ENCODE measurements at regions not wholly inside any gene's neighbourhood (a gene's known extent, or its start where the extent isn't known, plus 50 kb on each side); places are given as distances from the start of the nearest gene placed in this dataset.

- 58 to 61% methylated on average over 16 to 17 of the region's 17 CpGs for WGBS, 2 donors
- H3K4me3 ChIP-seq (ENCODE audit: low read depth, poor library complexity, severe bottlenecking) = no peak overlapping the region
- DNase-seq (ENCODE audit: low spot score in 2 of 2) = no peak
- intact Hi-C loops (cut with DNase I; ENCODE audit: low total_unique reads) = no loop called here
- no peak for TF ChIP-seq POLR2A (IDR thresholded peaks at IDR 0.05)
- TF ChIP-seq CTCF (IDR thresholded peaks at IDR 0.05) = no peak
Observed at GRCh38 chr20:50246367-50247195, 56.0 kb downstream of the CEBPB start.

- 75 to 76% methylated on average over 9 of the region's 9 CpGs for WGBS, 2 donors
- no peak for DNase-seq (ENCODE audit: low spot score in 2 of 2)
- intact Hi-C loops (cut with DNase I; ENCODE audit: low total_unique reads) = no loop called here
- no peak overlapping the region for H3K4me3 ChIP-seq (ENCODE audit: low read depth, poor library complexity, severe bottlenecking)
- TF ChIP-seq POLR2A (IDR thresholded peaks at IDR 0.05) = no peak
- no peak for TF ChIP-seq CTCF (IDR thresholded peaks at IDR 0.05)
Observed at GRCh38 chr20:50247196-50248094, 56.8 kb downstream of the CEBPB start.

GRCh38 chr20:50248104-50248641 lies 57.5 kb downstream of the CEBPB start:
- TF ChIP-seq CTCF (IDR thresholded peaks at IDR 0.05) = no peak
- no peak for TF ChIP-seq POLR2A (IDR thresholded peaks at IDR 0.05)
- DNase-seq (ENCODE audit: low spot score in 2 of 2) = no peak
- intact Hi-C loops (cut with DNase I; ENCODE audit: low total_unique reads) = no loop called here
- H3K4me3 ChIP-seq (ENCODE audit: low read depth, poor library complexity, severe bottlenecking) = no peak overlapping the region
- 63 to 79% methylated on average over 15 to 17 of the region's 17 CpGs for WGBS, 2 donors

GRCh38 chr20:50249447-50250388 lies 59.1 kb downstream of the CEBPB start:
- 52 to 60% methylated on average over 11 of the region's 11 CpGs for WGBS, 2 donors

More at GRCh38 chr20:50249447-50250388, 59.1 kb downstream of the CEBPB start:
- TF ChIP-seq CTCF (IDR thresholded peaks at IDR 0.05) (no peak), POLR2A (IDR thresholded peaks at IDR 0.05) (no peak)
- no peak for DNase-seq (ENCODE audit: low spot score in 2 of 2)
- intact Hi-C loops (cut with DNase I; ENCODE audit: low total_unique reads) = no loop called here
- H3K4me3 ChIP-seq (ENCODE audit: low read depth, poor library complexity, severe bottlenecking) = no peak overlapping the region

All from lower leg skin (tissue), 4 donors.